Heart right ventricle (tissue), 16 donors: ENCODE measurements at regions not wholly inside any gene's neighbourhood (a gene's known extent, or its start where the extent isn't known, plus 50 kb on each side); places are given as distances from the start of the nearest gene placed in this dataset.

Experiments
- ATAC-seq, 8 donors: fragments of 200-7000 bp; cut with Tn5 transposase; one replicate each; pipeline ENCODE4 v1.9.1; 2020; ENCODE audit warnings: mild to moderate bottlenecking in 8 of 8, moderate library complexity in 8 of 8, moderate number of reproducible peaks in 1 of 8
- DNase-seq, 2 donors: peaks; one replicate each; pipeline ENCODE4 v3.0.0-alpha.2; 2020
- H3K27ac ChIP-seq, 10 donors: fragments of 200-600 bp; sonication (generic) in 2 of 10; one replicate each; pipeline versions ENCODE4 v1.5.0 to v1.8.0; 2020 to 2022; ENCODE audit warnings: mild to moderate bottlenecking in 3 of 10
- H3K27me3 ChIP-seq, 7 donors: fragments of 200-600 bp; one replicate each; pipeline ENCODE4 v1.8.0; 2021 to 2022; ENCODE audit warnings: mild to moderate bottlenecking in 2 of 7
- H3K36me3 ChIP-seq, 9 donors: fragments of 200-600 bp; sonication (generic) in 1 of 9; one replicate each; pipeline versions ENCODE4 v1.5.0 to v1.8.0; 2020 to 2022; ENCODE audit warnings: mild to moderate bottlenecking in 2 of 9
- H3K4me1 ChIP-seq, 9 donors: fragments of 200-600 bp; sonication (generic) in 1 of 9; one replicate each; pipeline versions ENCODE4 v1.5.0 to v1.8.0; 2020 to 2022; ENCODE audit warnings: mild to moderate bottlenecking in 4 of 9
- H3K4me3 ChIP-seq, 10 donors: fragments of 200-600 bp; sonication (generic) in 2 of 10; one replicate each; pipeline versions ENCODE4 v1.5.0 to v1.8.0; 2020 to 2022; ENCODE audit warnings: mild to moderate bottlenecking in 7 of 10, moderate library complexity in 2 of 10
- H3K9me3 ChIP-seq, 11 donors: fragments of 200-600 bp in 10 of 11; sonication (generic) in 2 of 11; one replicate each; pipeline versions ENCODE4 v1.5.0 to v1.8.0; 2013 to 2022; ENCODE audit warnings: mild to moderate bottlenecking in 2 of 11, control low read depth in 1 of 11, moderate library complexity in 1 of 11
- CTCF ChIP-seq, 9 donors: fragments of 200-600 bp; sonication (generic) in 2 of 9; IDR thresholded peaks; one replicate each; pipeline versions ENCODE4 v1.5.0 to v1.8.0; 2021 to 2022; ENCODE audit warnings: antibody characterized with exemption in 9 of 9, mild to moderate bottlenecking in 5 of 9, moderate library complexity in 1 of 9
- WGBS, 2 donors: extraction: QIAGEN DNeasy Blood & Tissue Kit; methylation state at CpG; one replicate each; pipeline ENCODE4 v1.1.7; 2013; ENCODE audit warnings: inconsistent platforms in 1 of 2; 5-methylcytosine and 5-hydroxymethylcytosine counted together
- intact Hi-C, 10 donors: fragments of 100-400 bp; cut with DNase I; formaldehyde crosslinking; loops; one replicate each; pipeline versions ENCODE4 v1.11.1 to v1.14.2; 2022
- donor health status: Arrhythmogenic right ventricular cardiomyopathy.
- donor health status: ischemic (EF 13 %, LVEDD 7.1; RV severe dilation, severe dysfunction).
- donor health status: healthy with polysubstance abuse.
- donor health status: DM: no; HTN: yes; CAD: no.
- donor health status: DM: no; HTN: no; CAD: no.
- donor health status: ischemic (EF 25% LVEDD 6.9; RV normal size, moderate dysfunction).
- donor health status: ischemic (EF 25% LVEDD 5.7; RV mildly dilated, moderate dysfunction).
- donor health status: healthy.
- donor health status: DM: yes; HTN: yes; CAD: no.
- donor health status: Ischemic cardiomyopathy.
- donor health status: ischemic (EF 35%, LVEDD 5.7; RV mildly dilated, moderate dysfunction).
- donor health status: nonischemic (EF 11% LVEDD 7.7; RV severe dilation, severe dysfunction).
- donor health status: DM: yes; HTN: yes; CAD: no.
- donor health status: PGD.
- donor health status: ischemic (EF 29% LVEDD 5.4; RV normal size, mild dysfunction).
- donor health status: nonischemic (EF 23%, LVEDD 6.1; RV moderate dilation, normal function).

- no peak for ATAC-seq
- Histone ChIP-seq H3K36me3 (no peaks in the 10 kb centered on the region), H3K9me3 (no peaks in the 10 kb centered on the region), H3K4me3 (no peak overlapping the region), H3K27me3 (no peaks in the 10 kb centered on the region), H3K4me1 (no peaks in the 10 kb centered on the region), H3K27ac (no peak overlapping the region)
- intact Hi-C loops, result no loop called here
- 62 to 64% methylated on average over 4 of the region's 4 CpGs for WGBS, 2 donors
- no peak for TF ChIP-seq CTCF (IDR thresholded peaks at IDR 0.05)
- no peak for DNase-seq
Observed at GRCh38 chr5:19322716-19323485, 665.1 kb downstream of the CDH18 start.

- no peaks in the 10 kb centered on the region for H3K27me3 ChIP-seq
- no peak overlapping the region for H3K27ac ChIP-seq
- no peak overlapping the region for H3K4me3 ChIP-seq
- DNase-seq (no peak), ATAC-seq (no peak)
- H3K4me1 ChIP-seq, result no peaks in the 10 kb centered on the region
- peaks cover 0 to 27% (median 4%) of the 10 kb centered on the region in 11 donors for H3K9me3 ChIP-seq
- no peak for TF ChIP-seq CTCF (IDR thresholded peaks at IDR 0.05)
- intact Hi-C loops, result no loop called here
- no peaks in the 10 kb centered on the region for H3K36me3 ChIP-seq
- WGBS, 2 donors, result 70 to 73% methylated on average over 6 of the region's 6 CpGs
Observed at GRCh38 chr5:19334278-19334677, 653.7 kb downstream of the CDH18 start.

GRCh38 chr5:19342942-19343341 lies 645.1 kb downstream of the CDH18 start:
- intact Hi-C loops, result no loop called here
- Histone ChIP-seq H3K27me3 (no peaks in the 10 kb centered on the region), H3K36me3 (no peaks in the 10 kb centered on the region), H3K27ac (no peak overlapping the region), H3K9me3 (peaks cover 0 to 54% (median 17%) of the 10 kb centered on the region in 11 donors), H3K4me3 (no peak overlapping the region), H3K4me1 (no peaks in the 10 kb centered on the region)
- ATAC-seq (no peak), DNase-seq (no peak)
- 47 to 50% methylated on average over 1 of the region's 1 CpG for WGBS, 2 donors
- no peak for TF ChIP-seq CTCF (IDR thresholded peaks at IDR 0.05)

GRCh38 chr5:19352120-19352519 lies 635.9 kb downstream of the CDH18 start:
- no peak overlapping the region for H3K27ac ChIP-seq
- H3K9me3 ChIP-seq, result peaks cover 0 to under 1% (median 0%) of the 10 kb centered on the region in 11 donors
- intact Hi-C loops, result no loop called here
- no peak overlapping the region for H3K4me3 ChIP-seq
- no peak for TF ChIP-seq CTCF (IDR thresholded peaks at IDR 0.05)
- no peaks in the 10 kb centered on the region for H3K36me3 ChIP-seq
- ATAC-seq (no peak), DNase-seq (no peak)
- WGBS, 2 donors, result 86 to 88% methylated on average over 7 of the region's 7 CpGs
- no peaks in the 10 kb centered on the region for H3K4me1 ChIP-seq
- H3K27me3 ChIP-seq, result no peaks in the 10 kb centered on the region
